IPS DF 19.7 (cell line): ENCODE measurements at regions not wholly inside any gene's neighbourhood (a gene's known extent, or its start where the extent isn't known, plus 50 kb on each side); places are given as distances from the start of the nearest gene placed in this dataset.
"Not testable (repeated sequence)": the region's sequence is repeated elsewhere in the genome, so short reads cannot be mapped to it uniquely, and the experiment has no call there.

Experiments used
- DNase-seq: peaks from one replicate; pipeline ENCODE4 v3.0.0-alpha.2; 2013; ENCODE audit warnings: low read depth, low spot score

DNA sequence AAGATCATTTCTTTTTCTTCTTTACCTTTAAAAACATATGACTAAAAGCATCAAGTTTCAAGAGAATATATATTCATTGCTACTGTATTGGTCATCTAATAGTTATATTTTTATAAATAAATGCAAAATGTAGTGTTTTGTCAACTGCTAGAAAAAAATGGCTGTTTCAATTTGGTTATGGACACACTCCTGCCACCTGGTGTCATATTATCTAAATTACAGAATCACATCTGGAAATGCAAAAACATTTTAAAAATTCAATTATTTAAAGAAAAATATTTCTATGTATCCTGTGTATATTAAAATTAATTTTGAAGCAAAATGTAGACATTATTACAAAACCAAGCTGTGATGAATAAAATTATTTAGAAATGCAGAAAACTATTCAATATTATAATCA lies 329.4 kb upstream of the PCDH18 start:
- no peak for DNase-seq

DNA sequence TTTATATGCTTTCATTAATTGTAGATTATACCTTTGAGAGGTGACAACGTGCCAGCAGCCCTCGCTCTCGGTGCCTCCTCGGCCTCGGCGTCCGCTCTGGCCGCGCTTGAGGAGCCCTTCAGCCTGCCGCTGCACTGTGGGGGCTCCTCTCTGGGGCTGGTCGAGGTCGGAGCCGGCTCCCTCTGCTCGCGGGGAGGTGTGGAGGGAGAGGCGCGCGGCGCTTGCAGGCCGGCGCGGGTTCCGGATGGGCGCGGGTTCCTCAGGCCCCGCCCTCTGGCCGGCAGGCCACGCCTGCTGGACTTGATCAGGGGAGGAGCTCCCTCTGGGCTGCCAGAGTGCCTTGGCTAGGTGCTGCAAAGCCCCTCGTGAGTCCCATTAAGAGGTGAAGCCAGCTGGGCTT lies 321.1 kb upstream of the PCDH18 start:
- no peak for DNase-seq

DNA sequence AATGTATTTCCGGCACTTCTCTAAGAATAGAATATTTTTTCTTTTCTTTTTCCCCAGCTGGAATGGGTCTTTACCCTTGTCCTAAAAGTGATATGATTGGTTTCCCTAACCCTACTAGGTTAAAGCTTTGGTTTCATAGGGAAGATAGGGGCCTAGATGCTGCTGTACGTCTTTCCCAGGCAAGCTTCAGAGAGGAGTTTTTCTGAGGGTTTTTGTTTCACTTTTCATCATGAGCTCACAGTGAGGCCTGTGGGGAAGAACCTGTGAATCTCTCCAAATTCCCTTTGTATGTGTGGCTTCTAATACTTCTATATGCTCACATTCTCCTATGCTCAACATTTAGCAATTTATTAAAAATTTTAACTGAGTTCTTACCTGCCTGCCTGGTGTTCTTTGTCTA lies 320.0 kb upstream of the PCDH18 start:
- no peak for DNase-seq

DNA sequence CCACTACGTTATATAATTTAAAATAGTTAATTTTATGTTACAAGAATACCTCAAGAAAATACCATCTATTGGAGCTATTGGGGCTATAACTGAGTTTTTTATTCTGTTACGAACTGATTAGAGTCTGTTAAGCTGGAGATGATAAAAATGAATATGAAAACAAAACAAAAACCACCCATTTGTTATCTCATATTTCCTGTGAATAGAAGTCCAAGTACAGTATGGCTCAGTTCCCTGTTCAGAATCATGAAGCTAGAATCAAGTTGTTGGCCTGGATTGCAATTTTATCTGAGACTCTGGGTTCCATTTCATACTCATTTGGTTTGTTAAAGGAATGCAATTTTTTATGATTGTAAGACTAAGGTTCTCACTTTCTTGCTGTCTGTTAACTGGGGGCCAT lies 319.1 kb upstream of the PCDH18 start:
- no peak for DNase-seq

DNA sequence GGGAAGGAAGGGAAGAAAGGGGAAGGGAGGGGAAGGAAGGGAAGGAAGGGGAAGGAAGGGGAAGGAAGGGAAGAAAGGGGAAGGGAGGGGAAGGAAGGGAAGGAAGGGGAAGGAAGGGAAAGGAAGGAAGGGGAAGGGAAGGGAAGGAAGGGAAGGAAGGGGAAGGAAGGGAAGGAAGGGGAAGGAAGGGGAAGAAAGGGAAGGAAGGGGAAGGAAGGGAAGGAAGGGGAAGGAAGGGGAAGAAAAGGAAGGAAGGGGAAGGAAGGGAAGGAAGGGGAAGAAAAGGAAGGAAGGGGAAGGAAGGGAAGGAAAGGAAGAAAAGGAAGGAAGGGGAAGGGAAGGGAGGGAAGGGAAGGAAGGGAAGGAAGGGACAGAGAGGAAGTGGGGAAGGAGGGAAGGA lies 295.7 kb upstream of the PCDH18 start:
- not testable (repeated sequence) for DNase-seq

DNA sequence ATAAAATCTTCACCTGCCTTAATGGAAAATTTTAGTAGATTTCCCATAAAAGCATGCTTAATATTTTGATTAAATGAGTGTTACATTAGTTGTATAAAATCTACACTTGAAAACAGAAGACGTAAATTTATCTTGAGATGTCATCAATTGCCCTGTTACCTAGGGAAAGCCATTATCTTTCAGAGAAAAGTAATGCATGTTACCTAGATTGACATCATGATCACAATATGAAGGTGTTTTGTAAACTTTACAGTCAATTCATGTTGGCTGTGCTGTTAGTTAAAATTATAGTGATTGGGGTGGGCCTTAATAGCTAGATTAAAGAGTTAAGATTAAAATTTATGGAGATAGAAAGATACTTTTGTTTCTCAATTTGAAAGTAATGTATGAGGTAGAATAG lies 293.2 kb upstream of the PCDH18 start:
- no peak for DNase-seq

DNA sequence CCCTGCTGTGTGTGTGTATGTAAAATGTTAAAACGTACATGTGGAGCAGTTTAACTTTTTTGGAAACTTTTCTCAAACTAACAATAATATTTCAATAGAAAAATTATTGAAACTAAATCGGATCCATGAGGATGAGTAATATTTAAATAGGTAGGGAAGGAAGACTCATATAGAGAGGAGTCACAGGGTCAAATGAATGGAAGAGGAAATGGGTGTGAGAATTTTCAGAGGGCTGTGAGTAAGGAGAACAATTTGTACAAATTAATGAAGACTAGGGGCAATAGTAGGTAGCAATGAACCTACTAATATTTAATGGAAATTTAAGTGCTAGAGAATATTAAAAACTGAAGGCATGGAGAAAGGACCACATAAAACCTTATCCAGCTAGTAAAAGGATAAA lies 290.7 kb upstream of the PCDH18 start:
- no peak for DNase-seq

DNA sequence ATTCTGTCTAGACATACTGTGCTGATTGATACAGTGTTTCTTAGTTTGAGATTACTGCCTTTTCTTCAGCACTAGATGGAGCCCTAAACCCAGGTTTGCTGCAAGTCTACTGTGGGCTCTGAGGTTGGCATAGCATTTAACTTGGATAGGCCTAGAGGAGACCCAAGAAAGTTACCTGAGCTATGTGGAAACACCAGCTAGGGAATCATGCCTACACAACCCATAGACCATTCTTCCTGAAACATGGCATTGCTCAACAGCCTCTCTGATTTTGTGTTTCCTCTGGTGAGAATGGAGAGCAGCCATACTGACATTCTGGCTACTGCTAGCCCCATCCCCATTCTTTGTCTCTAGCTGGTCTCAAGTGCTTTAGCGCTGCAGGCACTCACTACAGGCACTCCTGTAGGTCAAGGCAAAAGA lies 287.7 kb upstream of the PCDH18 start:
- DNase-seq = peak; percentile 50

DNA sequence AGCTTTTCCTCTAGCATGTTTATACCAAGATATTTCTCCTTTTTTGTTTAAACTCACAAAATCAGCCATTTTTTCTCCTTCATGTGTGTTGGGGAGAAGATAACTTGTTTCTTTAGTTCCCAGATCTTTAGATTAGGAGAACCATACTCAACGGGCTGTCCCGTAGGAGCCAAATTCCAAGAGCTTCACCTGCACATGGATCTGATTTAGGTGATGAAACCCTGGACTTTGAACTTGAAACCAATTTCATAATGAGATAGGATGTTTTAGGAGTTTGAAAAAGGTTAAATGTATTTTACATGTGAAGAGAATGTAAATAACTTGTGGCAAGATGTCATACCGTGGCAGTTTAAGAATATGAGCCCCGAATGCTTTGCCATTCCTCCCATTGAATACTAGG lies 280.0 kb upstream of the PCDH18 start:
- DNase-seq = no peak

DNA sequence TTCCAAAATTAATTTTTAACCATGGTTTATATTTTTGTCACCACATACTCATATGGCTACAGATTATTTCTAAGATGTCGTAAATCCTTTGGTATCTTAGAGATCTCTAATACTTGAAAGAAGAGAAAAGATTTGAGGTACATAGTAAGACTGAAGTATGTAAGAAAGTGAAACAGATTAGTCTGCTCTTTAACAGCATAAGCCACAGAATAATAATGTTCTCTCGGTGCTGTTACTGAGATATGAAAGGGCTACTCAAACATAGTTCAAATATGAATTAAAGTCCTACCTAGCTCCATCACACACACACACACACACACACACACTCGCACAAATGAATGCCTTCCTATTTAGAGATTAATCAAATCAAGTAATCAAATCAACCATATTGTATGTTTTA lies 274.1 kb upstream of the PCDH18 start:
- no peak for DNase-seq

DNA sequence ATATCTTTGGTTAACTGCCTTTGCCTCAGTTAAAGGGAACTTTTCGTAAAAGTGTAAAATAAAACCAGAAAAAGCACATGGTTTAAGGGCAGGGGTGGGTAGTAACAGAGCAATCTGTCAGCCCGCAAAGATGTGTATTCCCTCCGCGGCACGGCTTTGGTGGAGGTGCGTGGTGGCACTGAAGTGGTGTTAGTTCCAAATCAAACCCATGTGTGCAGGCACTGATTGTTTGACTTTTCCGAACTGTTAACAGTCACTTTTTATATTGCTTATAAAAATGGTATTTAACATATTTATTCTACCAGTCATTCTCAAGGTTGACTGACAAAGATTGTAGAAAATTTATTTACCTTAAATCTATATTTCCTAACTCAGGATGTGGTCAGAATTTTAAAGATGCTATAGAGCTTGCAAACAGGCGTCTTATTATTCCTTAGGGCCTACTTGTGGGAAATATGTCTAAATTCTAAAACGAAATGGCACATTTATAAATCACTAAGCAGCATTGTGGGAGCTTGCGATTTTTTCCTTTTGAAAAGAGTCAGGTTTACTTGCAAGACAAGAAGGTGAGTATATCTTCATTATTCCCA lies 272.7 kb upstream of the PCDH18 start:
- no peak for DNase-seq

DNA sequence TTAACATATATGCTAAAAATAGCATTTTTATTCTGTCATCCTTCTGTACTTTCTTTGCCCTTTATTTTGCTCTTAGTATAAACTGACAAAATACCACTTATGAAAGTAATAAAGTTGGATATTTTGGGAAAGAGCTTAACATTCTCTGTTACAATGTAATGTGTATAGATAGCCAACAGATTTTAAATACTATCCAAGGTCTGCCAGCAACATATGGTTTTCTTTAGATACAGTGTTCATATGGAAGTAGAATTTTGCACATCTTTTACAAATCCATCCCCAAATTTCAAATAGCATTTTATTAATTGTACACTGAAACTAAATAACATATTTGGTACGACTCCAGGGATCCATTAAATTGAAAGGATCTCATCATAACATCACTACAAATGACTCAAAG lies 268.6 kb upstream of the PCDH18 start:
- DNase-seq = no peak

DNA sequence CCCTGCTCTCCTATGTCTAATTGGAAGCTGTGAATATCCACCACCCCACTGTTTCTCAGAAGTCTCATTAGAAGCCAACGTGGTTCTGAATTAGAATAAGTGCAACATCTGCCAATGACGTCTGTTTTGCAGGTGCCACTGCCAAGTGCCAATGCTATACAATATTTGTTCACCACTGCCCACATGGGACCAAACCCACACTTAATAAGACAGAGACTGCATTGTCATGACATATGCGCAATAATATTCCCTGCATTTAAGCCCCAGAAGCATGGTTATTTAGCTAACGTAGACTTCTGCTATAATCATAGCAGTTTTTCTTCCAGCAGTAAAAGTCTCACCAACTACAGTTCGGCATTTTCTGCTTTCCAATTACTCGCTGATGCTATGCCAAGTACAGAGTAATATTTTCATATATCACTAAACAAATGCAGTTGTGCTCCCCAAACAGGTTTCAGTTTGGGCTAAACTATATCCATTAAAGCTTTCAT lies 262.5 kb upstream of the PCDH18 start:
- DNase-seq = no peak

DNA sequence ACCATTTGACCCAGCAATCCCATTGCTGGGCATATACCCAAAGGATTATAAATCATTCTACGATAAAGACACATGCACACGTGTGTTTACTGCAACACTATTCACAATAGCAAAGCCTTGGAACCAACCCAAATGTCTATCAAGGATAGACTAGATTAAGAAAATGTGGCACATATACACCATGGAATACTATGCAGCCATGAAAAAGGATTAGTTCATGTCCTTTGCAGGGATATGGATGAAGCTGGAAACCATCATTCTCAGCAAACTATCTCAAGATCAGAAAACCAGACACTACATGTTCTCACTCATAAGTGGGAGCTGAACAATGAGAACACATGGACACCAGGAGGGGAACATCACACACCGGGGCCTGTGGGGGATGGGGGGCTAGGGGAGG lies 257.0 kb upstream of the PCDH18 start:
- DNase-seq = not testable (repeated sequence)

DNA sequence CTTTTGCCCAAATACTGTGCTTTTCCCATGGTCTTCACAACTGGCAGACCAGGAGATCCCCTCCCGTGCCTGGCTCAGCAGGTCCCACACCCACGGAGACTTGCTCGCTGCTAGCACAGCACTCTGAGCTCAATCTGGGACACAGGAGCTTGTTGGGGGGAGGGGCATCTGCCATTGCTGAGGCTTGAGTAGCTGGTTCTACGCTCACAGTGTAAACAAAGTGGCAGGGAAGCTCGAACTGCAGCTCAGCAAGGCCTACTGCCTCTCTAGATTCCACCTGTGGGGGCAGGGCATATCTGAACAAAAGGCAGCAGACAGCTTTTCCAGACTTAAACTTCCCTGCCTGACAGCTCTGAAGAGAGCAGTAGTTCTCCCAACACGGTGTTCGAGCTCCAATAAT lies 251.6 kb upstream of the PCDH18 start:
- not testable (repeated sequence) for DNase-seq

DNA sequence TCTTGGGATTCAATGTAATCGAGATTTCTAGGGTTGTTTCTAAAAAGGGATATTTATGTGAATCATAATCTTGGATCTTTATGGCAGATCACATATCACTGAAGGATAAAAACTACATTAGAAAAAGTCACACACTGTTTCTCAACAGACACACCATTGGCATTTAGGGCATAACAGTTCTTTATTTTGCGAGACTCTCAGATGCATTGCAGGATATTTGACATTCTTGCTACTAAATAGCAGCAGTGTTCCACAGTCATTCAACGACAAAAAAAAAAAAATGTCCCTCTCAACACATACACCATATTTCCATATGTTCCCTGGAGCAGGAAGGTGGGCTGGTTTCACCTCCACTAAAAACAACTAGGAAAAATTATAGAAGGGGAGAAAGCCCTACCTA lies 243.4 kb upstream of the PCDH18 start:
- DNase-seq = no peak

DNA sequence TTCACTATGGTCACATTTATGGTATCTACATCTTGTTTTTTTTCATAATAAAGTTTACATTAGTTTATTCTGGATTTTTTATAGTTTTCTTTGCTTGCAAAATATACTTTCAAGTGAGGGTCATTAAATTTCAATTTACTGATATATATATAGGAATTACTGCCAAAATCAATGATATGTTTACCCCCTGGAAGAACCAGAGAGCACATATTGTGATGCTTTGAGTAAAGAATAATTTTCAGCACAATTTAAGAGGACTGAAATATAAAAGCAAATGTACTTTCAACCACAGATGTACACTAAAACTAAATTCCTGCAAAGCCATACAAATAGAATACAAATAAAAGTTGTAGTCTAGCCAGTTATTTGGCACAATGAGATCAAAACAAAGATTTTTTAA lies 242.2 kb upstream of the PCDH18 start:
- no peak for DNase-seq

DNA sequence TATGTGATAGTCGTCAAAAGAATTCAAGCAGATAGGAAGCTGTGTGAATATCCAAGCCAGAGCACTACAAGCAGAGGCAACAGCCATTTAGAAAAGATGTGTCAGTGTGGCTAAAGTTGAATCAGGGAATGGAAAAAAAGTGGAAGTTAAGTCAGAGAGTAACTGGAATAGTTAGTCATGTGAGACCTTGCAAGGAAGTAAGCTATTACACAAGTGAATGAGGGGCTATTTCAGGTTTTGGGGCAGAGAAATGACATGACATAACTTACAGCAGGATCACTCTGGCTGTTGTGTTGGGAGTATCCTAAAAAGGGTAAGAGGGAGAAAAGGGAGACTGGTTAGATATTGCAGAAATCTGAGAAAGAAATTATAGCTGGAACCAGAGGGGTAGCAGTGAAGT lies 236.6 kb upstream of the PCDH18 start:
- no peak for DNase-seq

DNA sequence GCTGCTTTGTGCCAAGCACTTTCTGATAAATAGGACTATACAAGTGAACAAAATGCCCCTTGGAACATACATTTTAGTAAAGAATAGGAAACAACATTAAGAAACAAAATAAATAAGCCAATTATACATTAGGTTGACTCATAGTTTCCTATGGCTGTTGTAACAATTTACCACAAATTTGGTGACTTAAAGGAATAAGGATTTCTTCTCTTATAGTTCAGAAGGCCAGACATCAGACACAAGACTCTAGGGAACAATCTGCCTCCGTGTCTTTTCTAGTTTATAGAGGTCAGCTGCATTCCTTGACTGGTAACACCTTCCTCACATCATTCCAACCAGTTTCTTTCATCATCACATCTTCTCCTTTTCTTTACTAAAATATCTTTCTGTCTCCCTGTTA lies 235.9 kb upstream of the PCDH18 start:
- no peak for DNase-seq

DNA sequence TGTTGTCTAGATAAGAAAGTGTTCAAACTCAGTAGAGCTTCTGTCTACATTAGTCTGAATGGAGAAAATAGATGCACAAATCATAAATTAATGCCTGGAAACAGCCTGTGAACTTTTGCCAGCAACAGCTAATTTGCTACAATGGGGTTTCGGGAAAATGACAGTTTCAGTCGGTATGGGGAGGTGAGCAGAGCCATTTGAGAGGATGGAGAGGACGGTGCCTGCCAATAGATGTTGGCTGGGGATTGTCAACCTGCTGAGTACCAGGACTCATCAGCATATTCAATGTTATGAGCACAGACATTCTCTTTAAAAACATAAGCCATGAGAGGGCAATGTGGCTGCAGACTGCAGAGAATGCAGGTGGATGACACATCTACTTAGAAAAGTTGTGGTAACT lies 230.3 kb upstream of the PCDH18 start:
- no peak for DNase-seq

DNA sequence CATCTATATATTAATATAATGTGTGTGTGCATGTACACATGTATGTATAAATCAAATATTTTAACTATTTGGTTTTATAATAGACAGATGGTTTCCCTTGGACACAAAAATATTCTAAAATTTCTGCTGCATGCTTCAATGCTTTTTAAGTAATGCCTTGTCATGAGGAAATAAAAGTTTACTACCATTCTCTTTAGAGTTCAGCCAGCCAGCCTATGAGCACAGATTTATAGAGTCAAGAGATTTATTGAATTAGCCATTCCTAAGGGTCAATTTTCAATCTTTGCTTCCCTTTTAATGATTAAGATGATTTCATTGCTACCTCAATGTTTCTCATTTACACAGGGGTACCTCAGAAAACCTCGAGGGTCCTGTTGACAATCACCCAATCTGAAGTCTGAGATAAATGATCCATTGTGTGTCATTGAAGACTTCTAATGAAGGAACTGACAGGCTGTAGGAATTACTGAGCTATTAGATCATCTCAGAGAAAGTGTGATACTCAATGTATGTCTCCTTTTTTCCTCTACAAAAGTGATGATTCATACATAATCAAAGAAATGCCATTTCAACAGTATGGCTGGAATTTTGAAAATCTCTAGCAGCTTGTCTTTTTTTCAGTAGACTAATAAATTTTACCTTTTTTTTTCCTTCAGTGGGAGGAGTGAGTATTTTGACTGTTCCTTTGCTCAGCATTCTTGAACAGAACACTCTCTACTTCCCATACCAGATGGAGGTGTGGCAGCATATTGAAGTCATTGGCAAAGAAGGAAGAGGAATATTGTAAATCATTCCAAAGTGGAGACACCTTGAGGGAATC lies 222.6 kb upstream of the PCDH18 start:
- DNase-seq = no peak

DNA sequence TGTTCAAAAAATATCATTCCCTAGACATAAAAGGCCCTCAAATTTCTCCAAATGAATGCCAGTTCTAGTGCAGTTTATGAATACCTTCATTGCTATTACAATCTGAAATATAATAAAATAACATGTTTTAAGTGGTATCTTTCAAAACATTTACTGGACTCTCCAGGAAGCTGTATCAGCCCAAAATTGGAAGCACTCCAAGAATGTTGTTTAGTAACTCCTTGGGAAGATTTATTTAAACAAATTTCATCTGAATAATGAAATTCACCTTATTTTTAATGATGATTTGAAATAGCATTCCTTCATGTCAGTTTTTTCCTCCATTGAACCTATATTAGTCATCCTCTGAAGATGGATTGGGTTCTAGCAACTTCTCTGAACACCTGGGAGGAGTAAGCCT lies 217.2 kb upstream of the PCDH18 start:
- DNase-seq = no peak

DNA sequence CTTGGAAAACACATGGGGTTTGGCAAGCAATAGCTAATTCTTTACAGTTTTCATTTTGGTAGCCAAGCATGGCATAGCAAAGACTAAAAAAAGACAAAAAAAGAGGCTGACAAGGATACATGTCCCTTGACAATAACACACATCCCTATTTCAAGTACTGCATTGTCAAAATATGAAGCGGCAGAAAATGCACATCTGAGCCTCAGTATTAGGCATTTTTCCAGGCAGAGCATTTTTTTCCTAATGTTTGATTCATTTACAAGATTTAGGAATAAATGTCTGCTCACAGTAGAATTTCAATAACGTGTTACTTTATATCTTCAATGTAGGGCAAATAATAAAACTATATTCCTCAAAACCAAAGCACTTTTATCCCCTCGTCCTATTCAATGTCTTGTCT lies 216.3 kb upstream of the PCDH18 start:
- DNase-seq = no peak
